OCI-M2 (cell line): ENCODE measurements at regions not wholly inside any gene's neighbourhood (a gene's known extent, or its start where the extent isn't known, plus 50 kb on each side); places are given as distances from the start of the nearest gene placed in this dataset.

ENCODE experiments used
- DNase-seq: peaks from one replicate; lab custom pipeline; 2025; ENCODE audit not compliant: unreplicated experiment; lab: John Stamatoyannopoulos, UW

DNA sequence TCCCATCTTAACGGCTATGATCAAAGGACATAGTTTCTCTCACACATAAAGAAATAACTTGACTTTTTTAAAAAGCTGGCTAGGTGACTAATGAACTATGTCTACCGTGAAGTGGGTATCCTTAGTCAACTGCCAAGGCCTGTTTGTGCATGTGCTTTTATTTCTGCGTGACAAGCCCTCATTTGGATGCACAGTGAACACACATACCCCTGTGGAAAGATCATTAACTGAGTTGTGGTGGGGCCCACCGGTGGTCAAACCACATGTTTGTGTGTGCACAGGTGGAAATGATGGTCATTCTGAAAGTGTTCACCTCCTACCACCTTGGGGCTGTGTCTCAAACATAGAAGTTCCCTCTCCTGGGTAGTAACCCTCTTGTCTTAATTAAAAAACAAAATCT is 256.1 kb upstream of the SALL1 start:
- DNase-seq, result no peak

DNA sequence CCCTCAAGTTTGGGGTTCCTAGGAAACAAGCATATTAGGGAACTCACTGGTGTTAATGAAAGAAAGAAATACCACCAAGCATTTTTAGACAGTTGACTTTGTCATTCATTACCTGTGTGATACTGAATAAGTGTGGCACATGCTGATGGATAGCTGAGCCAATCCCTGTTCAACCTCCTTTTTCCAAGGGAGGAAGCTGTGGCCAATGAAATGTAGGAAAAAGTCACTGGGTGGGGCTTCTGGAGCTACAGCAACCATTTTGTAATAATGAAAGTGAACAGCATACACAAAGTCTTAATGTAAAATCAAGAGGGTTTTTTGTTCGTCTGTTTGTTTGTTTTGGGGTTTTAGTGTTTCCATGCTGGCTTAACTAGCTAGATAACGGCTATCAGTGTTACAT is 254.3 kb upstream of the SALL1 start:
- DNase-seq, result no peak

DNA sequence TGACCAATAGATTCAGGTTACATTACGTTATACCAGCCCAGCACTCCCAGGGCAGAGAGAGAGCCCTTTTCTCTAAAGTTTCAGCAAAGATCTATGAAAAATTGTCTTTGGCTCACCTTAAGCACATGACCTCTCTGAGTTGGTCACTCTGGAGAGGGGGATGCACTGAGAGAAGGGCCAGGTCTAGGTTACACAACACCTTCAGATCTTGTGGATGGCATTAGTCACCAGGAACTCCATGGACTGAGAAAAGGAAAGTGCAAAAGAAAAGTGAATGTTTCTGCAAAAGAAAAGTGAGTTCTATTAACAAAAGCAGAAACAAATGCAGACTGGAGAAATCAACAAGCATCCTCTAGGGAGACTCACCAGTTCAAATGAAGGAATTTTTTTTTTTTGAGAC is 253.3 kb upstream of the SALL1 start:
- DNase-seq, result no peak

DNA sequence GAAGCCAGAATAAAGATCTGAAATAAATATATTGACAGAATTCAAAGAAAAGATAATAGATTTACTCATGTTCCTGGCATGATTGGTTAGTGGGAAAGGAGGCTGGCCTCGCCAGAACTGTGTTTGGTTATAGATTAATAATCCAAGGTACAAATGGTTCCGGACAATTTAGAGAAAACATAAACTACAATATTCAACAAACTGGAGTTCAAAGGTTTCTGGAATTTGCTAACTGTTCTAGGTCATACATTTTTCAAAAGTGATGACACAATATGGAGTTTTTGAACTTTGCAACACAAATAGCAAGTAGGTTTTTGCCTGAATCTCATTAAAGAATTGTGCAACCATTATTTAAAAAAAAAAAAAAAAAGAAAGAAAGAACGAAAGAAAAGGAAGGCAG is 251.7 kb upstream of the SALL1 start:
- no peak for DNase-seq

DNA sequence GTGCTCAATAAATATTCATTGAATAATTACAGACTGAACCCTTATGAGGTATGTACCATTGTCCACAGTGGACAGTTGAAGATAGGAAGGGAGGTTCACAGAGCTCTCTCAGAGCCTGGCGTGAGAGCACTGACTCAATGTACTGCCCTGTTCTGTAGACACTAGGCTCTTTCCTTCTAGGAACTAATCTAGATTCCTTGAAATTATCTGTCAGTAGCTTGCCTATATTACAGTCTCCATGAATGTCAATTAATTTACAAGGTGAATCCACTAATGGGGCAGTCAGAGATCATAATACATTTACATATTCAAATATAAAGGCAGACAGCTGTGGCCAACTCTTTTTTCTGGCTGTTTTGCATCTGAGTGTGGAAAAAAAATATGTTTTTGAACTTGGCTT is 251.2 kb upstream of the SALL1 start:
- no peak for DNase-seq

DNA sequence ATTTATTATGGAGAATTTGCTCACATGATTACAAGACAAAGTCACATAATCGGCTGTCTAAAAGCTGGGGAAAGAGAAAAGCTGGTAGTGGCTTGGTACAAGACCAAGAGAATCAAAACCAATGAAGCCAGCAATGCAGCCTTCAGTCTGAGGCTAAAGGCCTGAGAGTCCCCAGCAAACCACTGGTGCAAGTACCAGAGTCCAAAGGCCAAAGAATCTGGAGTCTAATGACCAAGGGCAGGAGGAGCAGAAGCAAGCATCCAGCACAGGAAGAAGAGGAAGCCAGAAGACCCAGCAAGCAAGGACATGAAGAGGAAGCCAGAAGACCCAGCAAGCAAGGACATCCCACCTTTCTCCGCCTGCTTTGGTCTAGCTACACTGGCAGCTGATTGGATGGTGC is 250.6 kb upstream of the SALL1 start:
- no peak for DNase-seq

DNA sequence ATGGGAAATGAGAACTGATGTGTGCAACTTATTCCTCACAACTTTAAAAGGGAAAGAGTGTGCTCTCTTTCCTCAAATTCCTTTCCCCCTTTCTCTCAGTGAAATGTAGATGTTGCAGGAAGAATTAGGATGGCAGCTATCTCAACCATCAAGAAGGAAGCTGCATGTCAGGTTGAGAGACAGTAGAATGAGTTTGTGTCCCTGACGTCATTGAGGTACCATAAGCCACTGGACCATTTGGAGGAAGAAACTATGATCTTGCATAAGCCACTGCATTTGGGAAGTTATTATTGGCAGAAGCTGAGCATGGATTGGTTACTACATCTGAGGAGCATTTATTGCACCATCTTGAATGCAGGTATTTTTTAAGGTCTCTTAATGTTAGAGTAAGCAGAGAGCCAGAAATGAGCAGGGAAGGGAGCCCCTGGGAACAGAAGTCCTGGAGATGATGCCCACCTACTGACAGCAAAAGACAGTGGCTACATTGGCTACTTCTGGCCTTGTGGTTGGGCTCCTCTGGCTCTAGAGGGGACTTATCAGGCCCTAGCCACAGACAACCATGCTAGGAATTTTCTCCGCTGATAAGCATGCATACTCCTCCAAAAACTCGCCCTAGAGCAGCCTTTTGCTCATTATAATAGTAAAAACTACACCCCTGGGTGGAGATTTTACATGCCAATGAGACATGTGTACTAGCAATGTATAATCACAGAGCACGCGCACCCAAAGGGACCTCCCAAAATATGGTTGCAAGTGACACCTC is 249.0 kb upstream of the SALL1 start:
- DNase-seq, result no peak

DNA sequence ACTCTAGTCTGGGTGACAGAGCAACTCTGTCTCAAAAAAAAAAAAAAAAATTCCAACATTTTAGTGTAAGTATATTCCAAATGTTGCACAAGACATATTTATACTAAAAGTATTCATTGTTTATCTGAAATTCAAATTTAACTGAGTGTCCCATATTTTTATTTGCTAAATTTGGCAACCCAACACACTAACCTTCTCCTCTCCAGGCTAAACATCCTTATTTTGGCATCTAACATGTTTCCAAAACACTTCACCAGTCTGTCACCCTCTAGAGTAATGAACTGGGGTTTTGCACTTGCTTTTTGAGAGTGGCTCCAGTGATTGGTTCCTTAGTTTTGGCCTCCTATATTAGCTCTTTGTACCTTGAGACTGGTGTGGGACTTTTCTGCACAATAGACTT is 243.4 kb upstream of the SALL1 start:
- DNase-seq, result no peak

DNA sequence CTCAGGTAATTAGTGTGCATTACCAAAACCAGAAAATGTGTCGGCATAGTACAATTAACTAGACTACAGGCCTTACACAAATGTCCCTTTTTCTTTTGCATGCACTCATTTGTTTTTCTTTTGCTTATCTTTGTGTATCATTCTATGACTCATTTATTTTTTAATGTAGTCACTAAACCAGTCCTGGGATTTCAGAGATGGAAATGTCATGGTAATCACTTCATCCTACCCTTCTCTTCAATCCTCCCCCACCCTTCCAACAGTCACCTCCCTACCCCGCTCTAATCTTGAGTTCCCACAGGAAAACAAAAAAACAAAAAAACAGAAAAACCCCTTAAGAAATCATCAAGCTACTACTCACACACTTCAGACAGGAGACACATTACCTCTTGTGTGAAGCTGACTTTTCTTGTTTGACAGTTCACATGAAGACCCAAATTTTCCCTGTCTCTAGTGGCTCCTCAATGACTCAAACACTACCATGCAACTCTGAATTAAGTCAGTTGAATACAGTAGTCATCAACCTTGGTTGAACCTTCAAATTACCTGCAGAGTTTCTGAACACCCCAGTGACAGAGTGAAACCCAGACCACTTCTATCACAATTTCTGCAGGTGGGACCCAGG is 242.4 kb upstream of the SALL1 start:
- DNase-seq, result no peak

DNA sequence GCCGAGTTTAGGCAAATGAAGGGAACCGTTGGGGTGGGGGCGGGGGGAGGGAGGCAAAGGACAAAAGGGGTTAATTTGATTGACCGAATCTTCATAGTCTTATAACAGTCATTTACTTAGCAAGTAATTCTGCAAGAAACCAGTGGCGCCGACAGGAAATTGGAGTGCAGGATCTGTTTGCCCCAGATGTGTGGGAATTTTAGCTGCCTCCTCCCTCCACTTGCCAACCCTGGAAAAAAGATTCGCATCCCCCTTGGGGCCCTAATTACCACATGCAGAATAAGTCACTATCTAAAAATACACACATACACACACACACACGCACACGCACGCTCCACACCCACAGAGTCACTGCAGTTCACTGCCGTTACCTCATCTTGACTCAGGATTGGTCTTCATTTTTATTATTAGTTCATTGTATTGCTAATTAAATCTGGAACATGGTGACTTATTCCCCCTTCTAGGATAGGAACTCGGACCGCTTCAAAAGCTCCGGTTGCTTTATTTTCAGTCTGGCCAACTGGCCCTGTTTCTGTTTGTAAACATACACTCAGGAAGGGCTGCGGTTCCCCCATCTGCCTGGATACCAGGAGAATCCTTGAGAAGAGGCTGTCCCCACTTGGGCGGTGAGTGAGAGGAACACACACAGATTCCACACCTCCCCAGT is 241.6 kb upstream of the SALL1 start:
- DNase-seq, result no peak

DNA sequence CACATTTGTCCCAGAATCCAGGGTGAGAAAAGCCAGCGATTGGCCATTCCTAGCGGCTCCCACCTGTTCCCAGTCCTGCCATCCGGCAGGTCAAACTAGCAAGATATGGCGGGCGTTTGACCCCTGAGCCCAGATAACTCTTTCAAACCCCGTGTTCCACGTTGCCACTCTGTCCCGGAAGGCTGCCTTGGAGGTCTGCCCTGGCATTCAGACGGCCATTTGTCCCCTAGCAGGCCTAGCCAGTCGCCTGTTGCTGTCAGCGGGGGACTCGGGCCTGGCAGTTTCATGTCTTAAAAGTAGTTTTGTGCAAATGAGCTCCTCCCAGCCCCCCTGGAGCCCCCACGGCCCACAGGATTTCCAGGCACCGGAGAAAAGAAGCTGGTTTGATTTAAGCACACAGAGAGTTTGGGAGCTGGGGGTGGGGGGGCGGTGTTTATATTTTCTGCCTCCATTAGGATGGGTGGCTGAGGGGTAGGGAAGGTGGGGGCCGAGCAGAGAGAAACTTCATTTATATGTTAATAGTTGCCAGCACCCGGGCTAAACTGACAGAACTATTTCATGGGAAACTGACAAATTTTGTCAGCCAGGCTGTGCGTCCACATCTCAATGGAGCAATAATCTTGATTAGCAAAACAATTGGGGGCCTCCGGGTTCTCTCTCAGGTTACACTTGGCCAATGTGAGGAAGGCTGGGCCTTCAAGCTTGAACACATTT is 240.9 kb upstream of the SALL1 start:
- DNase-seq, result no peak

DNA sequence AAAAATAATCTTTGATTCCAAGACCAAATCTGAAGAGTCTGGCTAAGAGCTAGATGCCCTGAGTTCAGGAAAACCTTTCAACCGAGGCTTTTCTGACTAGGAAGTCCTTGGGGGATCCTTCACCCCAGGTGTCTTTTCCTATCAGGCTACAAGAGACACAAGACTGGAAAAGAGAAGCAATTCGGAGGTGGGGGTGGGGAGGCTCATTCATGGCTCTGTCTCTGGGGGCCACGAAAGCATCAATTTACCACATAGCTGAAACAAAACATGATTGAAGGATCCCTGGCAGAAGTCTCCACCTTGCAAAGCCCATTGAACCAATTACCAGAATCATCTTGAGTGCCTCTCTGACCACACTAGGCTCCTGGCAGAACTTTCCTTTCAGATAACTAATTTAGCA is 239.8 kb upstream of the SALL1 start:
- DNase-seq, result no peak

DNA sequence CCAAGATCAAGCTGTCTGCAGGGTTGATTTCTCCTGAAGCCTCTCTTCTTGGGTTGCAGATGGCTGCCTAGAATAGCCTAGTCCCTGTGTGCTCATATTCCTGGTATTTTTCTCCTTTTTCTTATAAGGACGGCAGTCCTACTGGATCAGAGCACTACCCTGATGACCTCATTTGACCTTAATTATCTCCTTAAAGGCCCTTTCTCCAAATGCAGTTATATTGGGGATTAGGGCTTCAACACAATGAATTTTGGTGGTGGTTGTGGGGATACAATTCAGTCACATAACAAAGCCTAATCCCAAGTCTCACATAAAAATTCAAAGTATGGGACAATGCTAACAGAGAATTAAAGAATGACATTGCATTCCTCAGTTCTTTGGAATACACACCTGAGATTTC is 238.8 kb upstream of the SALL1 start:
- no peak for DNase-seq

DNA sequence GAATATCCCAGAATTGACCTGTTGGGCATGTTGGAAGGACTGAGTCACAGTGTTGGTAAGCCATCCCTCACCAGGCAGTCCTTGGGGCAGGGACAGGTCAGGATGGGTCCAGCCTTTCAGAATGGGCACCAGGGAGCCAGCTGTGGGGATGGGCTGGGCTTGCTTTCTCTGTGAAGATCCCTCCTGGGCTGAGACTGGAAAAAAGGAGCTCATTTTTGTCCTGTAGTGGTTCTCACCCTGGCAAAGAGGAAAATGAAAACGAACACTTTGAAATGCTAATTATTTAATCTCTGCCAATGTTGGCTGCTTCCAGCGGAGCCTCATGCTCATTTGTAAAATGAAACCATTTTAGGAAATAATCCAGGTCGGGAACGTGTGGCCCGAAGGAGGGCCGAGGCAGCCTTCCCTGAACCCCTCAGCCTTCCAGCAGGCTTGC is 237.5 kb upstream of the SALL1 start:
- DNase-seq, result no peak

DNA sequence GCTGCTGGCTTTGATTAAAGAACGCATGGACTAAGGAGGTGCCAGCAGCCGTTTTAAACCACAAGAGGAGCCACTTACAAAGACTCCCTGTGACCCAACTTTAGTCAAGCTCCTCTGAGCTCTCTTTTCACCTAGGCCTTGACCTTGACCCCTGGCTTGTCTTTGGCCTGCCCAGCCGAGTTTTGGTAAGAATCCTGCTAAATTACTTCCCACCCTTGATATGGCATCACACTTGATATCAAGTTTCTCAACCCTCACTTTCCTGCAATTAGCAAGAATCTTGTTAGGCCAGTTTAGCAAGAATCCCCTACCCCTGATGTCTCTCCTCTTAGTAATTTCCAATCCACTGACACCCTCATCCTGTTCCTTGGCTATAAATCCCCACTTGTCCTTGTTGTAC is 232.8 kb upstream of the SALL1 start:
- DNase-seq, result no peak

DNA sequence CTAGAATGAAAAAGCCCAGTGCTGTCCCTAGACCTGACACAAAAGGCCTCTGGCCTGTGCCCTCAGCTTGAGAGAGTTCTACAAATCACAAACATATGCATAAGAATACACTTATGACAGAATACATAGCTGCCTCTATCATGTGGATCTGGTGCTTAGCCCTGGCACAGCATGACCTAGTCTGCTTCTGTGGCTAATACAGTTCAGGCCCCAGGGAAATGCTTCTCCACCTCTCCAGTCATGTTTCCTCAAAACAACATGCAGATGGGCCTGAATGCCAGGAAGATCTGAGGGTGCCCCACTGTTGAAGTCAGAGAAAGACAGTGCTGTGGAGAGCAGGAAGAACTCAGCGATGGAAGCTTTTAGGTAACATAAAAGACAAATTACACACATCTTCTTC is 231.9 kb upstream of the SALL1 start:
- DNase-seq, result no peak

DNA sequence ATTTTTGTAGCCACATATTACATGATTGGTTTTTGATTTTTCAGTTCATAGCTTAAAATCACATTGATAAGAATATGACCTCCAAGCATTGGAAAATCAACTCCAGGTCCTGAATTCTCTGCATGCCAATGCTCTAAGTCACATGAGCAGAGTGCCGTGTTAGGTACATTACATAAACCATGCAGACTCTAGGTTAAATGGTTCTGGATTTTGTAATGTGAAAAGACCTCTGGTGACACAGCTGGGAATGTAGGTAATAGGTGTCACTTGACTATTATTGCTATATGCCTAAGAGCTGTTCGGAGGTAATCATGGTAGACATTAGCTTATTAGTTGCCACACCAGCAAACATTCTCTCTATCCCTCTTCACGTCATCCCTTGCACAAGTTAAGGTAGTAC is 231.1 kb upstream of the SALL1 start:
- no peak for DNase-seq

DNA sequence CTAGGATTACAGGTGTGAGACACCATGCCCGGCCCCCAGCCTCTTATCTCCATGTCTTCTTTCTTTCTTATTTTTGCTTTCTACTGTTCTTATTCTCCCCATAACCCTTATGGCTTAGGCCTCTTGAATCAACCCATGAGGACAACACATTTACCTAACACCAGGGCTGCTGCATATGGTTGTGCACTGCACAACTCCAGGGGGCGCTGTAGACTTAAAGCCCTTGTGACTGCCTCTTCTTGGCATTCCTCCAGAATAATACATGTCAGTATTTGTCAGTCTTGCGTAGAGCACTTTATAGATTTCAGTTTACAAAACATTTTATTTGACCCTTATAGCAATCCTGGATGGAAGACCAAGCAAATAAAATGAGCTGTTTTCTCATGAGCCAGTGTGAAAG is 225.0 kb upstream of the SALL1 start:
- no peak for DNase-seq

DNA sequence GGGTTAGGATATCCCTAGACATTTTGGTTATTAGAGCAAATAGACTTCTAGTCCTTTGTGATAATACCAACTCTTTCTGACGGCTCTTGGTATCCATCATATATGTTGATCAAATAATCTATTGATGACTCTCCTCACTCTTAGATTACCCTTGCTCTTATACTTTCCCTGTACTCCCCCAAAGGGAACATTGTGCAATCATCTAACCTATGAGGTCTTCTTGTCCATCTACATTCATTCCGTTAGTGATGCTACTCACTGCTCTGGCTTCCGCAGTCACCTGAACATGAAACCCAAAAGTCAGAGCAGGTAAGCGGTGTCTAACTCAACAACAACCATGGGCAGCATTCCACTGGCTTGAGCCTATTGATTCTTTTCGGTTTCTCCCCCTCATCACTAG is 223.7 kb upstream of the SALL1 start:
- no peak for DNase-seq

DNA sequence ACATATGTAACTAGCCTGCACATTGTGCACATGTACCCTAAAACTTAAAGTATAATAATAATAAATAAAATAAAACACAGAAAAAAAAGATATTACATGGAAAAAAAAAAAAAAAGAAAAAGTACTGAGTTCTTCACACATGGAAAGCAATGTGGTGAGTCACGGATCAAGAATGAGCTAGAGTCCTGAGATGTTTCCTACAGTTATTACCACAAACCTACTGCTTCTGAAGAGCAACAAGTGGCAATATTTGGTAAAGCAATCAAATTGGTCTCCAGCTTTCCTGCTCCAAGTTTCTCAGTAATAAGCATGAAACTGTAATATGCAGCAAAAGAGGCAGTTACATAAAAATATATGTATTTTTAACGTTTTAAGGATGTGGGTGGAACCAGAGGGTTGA is 223.3 kb upstream of the SALL1 start:
- DNase-seq, result no peak

DNA sequence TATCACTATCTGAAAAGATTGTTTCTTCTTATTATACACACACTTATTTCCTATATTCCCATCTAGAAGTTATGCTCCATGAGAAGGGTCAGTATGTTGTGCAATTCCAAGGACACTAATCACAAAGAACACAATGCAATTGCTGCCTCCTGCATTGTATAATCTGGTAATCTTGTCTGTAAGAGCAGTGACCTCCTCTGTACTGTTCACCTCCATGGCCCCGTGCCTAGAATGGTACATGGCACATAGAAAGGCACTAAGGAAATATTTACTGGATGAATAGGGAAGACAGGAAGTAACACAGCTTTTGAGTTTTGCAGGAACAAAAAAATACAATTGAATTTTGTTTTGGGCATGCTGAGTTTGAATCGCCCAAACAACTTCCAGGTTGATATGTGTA is 214.6 kb upstream of the SALL1 start:
- no peak for DNase-seq
